ENCODE measurements at regions not wholly inside any gene's neighbourhood (a gene's known extent, or its start where the extent isn't known, plus 50 kb on each side); places are given as distances from the start of the nearest gene placed in this dataset.

DNA sequence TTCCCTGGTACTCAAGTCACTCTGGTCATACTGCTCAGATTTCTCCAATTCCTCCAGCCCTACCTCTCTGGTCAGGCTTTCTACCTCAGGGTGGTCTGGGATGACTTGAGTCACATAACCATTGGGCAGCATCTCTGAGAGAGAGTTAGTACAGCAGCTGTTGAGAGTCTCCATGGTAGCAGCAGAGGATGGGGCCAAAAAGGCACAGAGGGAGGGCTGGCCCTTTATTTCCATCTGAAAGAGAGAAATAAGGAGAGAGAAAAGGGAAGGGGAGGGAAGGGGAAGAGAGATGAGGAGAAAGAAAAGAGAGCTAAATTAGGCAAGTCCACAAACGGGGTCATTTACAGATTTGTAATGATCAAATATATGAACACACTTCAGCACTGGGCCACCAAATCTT is 149.1 kb upstream of the ARHGEF9 start:
- no peak overlapping the region for H3K4me3 ChIP-seq (ENCODE audit: low read length)
- no peaks in the 10 kb centered on the region for H3K27me3 ChIP-seq (ENCODE audit: control insufficient read depth, insufficient read depth, low read length)
- no peak overlapping the region for H3K27ac ChIP-seq (ENCODE audit: low read length)
- WGBS (ENCODE audit: insufficient coverage), result no CpG with 5 or more reads among the region's 1 CpG
- no peak for DNase-seq
- H3K36me3 ChIP-seq (ENCODE audit: control insufficient read depth, insufficient read depth, low read length), result no peaks in the 10 kb centered on the region
- peaks cover 2% of the 10 kb centered on the region for H3K9me3 ChIP-seq (replicated peaks; ENCODE audit: control insufficient read depth, low read depth, low read length)
- H3K4me1 ChIP-seq (ENCODE audit: control insufficient read depth, insufficient read depth, low read length), result no peaks in the 10 kb centered on the region

DNA sequence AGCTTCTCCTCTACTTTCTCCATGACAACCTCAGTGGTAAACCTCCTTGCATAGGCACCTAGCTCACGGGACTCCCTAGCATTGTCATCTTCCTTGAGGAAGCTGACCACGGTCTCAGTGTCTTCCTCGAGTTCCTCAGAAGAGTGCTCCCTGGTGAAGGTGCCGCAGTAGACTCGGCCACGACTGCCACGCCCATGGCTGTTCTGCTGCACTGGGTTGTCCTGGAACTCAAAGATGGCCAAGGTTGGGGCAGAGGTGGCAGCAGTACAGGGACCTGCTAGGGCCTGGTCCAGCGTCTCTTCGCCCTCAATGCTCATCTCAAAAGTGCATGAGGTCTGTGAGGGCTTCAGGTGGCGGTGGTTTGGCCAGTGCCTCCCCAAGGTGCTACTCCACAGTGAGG is 147.9 kb upstream of the ARHGEF9 start:
- Histone ChIP-seq H3K9me3 (replicated peaks; ENCODE audit: control insufficient read depth, low read depth, low read length) (peaks cover 2% of the 10 kb centered on the region), H3K4me1 (ENCODE audit: control insufficient read depth, insufficient read depth, low read length) (no peaks in the 10 kb centered on the region), H3K27ac (ENCODE audit: low read length) (no peak overlapping the region), H3K36me3 (ENCODE audit: control insufficient read depth, insufficient read depth, low read length) (no peaks in the 10 kb centered on the region), H3K27me3 (ENCODE audit: control insufficient read depth, insufficient read depth, low read length) (no peaks in the 10 kb centered on the region), H3K4me3 (ENCODE audit: low read length) (no peak overlapping the region)
- DNase-seq, result no peak
- WGBS (ENCODE audit: insufficient coverage), result 83% methylated on average over 10 of the region's 10 CpGs

DNA sequence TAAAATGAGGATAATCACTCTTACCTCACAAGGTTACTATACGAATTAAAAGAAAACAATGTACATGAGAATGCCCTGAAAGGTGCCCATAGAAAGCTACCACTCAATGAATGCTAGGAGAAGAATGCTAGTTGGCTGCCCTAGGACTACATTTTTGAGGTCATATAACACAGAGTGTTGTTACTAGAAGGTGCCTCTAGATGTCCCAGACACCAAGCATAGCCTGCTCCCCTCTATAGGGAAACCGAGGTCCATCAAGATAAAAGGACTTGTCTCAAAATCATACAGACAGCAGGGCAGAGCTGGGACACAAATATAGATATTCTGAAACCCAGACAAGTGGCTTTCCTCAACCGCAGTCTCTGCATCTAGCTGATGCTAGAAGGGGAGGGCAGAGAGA is 147.0 kb upstream of the ARHGEF9 start:
- H3K4me1 ChIP-seq (ENCODE audit: control insufficient read depth, insufficient read depth, low read length), result no peaks in the 10 kb centered on the region
- DNase-seq, result no peak
- H3K27ac ChIP-seq (ENCODE audit: low read length), result no peak overlapping the region
- no peak overlapping the region for H3K4me3 ChIP-seq (ENCODE audit: low read length)
- H3K27me3 ChIP-seq (ENCODE audit: control insufficient read depth, insufficient read depth, low read length), result no peaks in the 10 kb centered on the region
- no peaks in the 10 kb centered on the region for H3K36me3 ChIP-seq (ENCODE audit: control insufficient read depth, insufficient read depth, low read length)
- WGBS (ENCODE audit: insufficient coverage), result no CpG with 5 or more reads among the region's 3 CpGs
- H3K9me3 ChIP-seq (replicated peaks; ENCODE audit: control insufficient read depth, low read depth, low read length), result peaks cover 2% of the 10 kb centered on the region

DNA sequence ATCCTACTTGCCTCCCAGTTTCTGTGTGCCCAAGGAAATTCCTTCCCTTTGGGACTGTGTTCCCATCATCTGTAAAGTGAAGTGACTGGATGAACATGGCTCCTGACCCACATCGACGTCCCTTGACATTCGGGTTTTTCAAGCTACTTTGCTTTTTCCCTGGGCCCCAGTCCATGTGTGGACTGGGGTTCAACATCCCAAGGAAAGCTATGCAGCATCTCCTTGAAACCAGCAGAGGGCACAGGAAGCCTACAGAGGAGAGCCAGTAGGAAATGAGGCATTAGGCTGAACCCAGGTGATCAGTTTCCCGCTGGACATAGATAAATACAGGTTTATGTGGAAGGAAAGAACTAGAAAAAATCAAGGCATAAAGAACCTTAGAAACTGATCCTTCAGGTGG is 145.1 kb upstream of the ARHGEF9 start:
- DNase-seq, result peak; percentile 6
- Histone ChIP-seq H3K4me3 (ENCODE audit: low read length) (no peak overlapping the region), H3K27ac (ENCODE audit: low read length) (no peak overlapping the region), H3K4me1 (ENCODE audit: control insufficient read depth, insufficient read depth, low read length) (no peaks in the 10 kb centered on the region), H3K9me3 (replicated peaks; ENCODE audit: control insufficient read depth, low read depth, low read length) (peaks cover 2% of the 10 kb centered on the region), H3K27me3 (ENCODE audit: control insufficient read depth, insufficient read depth, low read length) (no peaks in the 10 kb centered on the region), H3K36me3 (ENCODE audit: control insufficient read depth, insufficient read depth, low read length) (no peaks in the 10 kb centered on the region)
- 46% methylated on average over 4 of the region's 4 CpGs for WGBS (ENCODE audit: insufficient coverage)

DNA sequence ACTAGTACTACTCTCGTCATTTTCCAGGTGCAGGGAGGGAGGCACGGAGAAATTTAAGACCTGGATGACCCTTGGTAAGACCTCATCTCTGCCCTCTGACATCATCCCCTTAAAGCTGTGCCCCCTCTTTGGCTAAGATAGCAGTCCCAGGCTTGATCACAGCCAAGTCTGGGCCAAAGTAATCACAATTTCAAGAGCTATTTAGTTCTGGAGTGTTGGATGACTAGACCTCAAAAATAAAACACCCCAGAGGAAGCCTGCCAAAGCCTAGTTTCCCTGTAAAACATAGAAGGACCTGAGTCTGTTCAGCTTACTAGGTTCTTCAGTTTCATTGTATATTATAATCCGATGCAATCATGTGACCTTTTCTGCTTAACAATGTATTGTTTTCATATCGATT is 144.6 kb upstream of the ARHGEF9 start:
- no peaks in the 10 kb centered on the region for H3K27me3 ChIP-seq (ENCODE audit: control insufficient read depth, insufficient read depth, low read length)
- peaks cover 2% of the 10 kb centered on the region for H3K9me3 ChIP-seq (replicated peaks; ENCODE audit: control insufficient read depth, low read depth, low read length)
- H3K4me1 ChIP-seq (ENCODE audit: control insufficient read depth, insufficient read depth, low read length), result no peaks in the 10 kb centered on the region
- no peak for DNase-seq
- H3K4me3 ChIP-seq (ENCODE audit: low read length), result no peak overlapping the region
- WGBS (ENCODE audit: insufficient coverage), result no CpG with 5 or more reads among the region's 4 CpGs
- H3K27ac ChIP-seq (ENCODE audit: low read length), result no peak overlapping the region
- no peaks in the 10 kb centered on the region for H3K36me3 ChIP-seq (ENCODE audit: control insufficient read depth, insufficient read depth, low read length)

DNA sequence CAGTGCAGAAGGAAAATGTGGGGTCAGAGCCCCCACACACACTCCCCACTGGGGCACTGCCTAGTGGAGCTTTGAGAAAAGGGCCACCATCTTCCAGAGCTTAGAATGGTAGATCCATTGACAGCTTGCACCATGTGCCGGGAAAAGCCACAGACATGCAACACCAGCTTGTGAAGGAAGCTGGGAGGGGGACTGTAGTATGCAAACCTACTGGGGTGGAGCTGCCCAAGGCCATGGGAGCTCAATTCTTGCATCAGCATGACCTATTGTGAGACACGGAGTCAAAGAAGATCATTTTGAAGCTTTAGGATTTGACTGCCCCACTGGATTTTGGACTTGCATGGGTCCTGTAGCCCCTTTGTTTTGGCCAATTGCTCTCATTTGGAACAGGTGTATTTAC is 142.8 kb upstream of the ARHGEF9 start:
- 96% methylated on average over 2 of the region's 2 CpGs for WGBS (ENCODE audit: insufficient coverage)
- no peak for DNase-seq
- H3K27me3 ChIP-seq (ENCODE audit: control insufficient read depth, insufficient read depth, low read length), result no peaks in the 10 kb centered on the region
- H3K4me3 ChIP-seq (ENCODE audit: low read length), result no peak overlapping the region
- H3K27ac ChIP-seq (ENCODE audit: low read length), result no peak overlapping the region
- no peaks in the 10 kb centered on the region for H3K4me1 ChIP-seq (ENCODE audit: control insufficient read depth, insufficient read depth, low read length)
- peaks cover 4% of the 10 kb centered on the region for H3K9me3 ChIP-seq (replicated peaks; ENCODE audit: control insufficient read depth, low read depth, low read length)
- H3K36me3 ChIP-seq (ENCODE audit: control insufficient read depth, insufficient read depth, low read length), result no peaks in the 10 kb centered on the region

DNA sequence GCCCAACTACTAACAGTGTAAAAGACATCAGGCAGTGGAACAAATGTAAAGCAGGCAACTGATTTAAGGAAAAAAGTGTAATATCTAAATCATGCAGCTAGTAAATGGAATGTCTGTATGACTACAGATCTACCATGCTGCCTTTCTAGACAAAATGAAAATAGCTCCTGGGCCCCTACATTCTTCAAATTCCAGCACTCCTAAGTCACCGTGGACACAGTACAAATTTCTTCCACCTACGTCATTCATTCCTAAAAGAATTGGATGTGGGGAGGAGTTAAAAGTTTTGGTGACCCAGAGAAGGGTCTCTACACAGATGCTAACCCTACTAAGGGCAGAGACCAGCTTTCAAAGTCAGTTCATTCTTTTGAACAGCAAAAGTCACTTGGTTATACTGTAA is 137.2 kb upstream of the ARHGEF9 start:
- no CpG with 5 or more reads among the region's 2 CpGs for WGBS (ENCODE audit: insufficient coverage)
- H3K4me1 ChIP-seq (ENCODE audit: control insufficient read depth, insufficient read depth, low read length), result no peaks in the 10 kb centered on the region

DNA sequence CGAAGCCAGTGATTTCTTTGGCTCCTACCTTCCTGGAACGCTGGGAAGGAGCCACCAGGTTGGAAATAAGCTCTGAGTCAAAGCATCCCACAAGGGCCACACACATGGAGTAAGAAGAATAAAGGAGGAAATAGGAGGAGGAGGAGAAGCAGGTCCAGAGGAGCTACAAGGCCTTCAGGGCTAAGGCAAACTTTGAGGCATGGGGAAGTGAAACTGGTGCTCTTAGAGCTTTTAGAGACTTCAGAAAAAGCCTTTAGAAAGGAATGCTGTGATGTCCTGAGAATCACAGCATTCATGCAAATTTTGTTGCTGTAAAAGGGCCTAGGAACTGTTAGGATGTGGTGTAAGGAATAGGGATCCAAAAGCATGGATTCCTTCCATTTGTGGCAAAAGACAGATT is 135.9 kb upstream of the ARHGEF9 start:
- Histone ChIP-seq H3K27ac (ENCODE audit: low read length) (no peak overlapping the region), H3K4me1 (ENCODE audit: control insufficient read depth, insufficient read depth, low read length) (no peaks in the 10 kb centered on the region), H3K9me3 (replicated peaks; ENCODE audit: control insufficient read depth, low read depth, low read length) (peaks cover 11% of the 10 kb centered on the region), H3K36me3 (ENCODE audit: control insufficient read depth, insufficient read depth, low read length) (no peaks in the 10 kb centered on the region), H3K27me3 (ENCODE audit: control insufficient read depth, insufficient read depth, low read length) (no peaks in the 10 kb centered on the region), H3K4me3 (ENCODE audit: low read length) (no peak overlapping the region)
- DNase-seq, result peak; percentile 7
- WGBS (ENCODE audit: insufficient coverage), result 20% methylated on average over 1 of the region's 2 CpGs

More for the DNA sequence above, 137.2 kb upstream of the ARHGEF9 start:
- no peaks in the 10 kb centered on the region for H3K27me3 ChIP-seq (ENCODE audit: control insufficient read depth, insufficient read depth, low read length)
- no peak for DNase-seq
- no peak overlapping the region for H3K4me3 ChIP-seq (ENCODE audit: low read length)
- no peaks in the 10 kb centered on the region for H3K36me3 ChIP-seq (ENCODE audit: control insufficient read depth, insufficient read depth, low read length)
- H3K27ac ChIP-seq (ENCODE audit: low read length), result no peak overlapping the region
- H3K9me3 ChIP-seq (replicated peaks; ENCODE audit: control insufficient read depth, low read depth, low read length), result peaks cover 8% of the 10 kb centered on the region

DNA sequence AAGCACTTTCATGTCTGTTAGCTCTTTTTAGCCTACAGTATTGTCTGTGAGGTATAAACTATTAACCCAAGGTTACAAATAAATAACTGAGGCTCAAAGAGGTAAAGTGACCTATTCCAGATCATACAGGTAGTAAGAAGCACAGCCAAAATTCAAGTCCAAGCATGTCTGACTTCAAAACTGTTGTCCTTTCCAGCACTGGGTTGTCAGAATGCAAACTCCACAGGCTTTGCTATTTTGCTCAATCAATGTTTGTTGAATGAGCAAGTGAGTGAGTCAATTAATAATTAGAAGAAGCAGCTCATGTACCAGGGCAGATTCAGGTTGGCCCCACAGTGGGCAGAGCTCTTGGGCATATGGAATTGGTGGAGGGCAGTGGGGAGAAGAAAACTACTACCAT is 134.1 kb upstream of the ARHGEF9 start:
- peaks cover 17% of the 10 kb centered on the region for H3K9me3 ChIP-seq (replicated peaks; ENCODE audit: control insufficient read depth, low read depth, low read length)
- H3K27ac ChIP-seq (ENCODE audit: low read length), result no peak overlapping the region
- no peak for DNase-seq
- H3K4me1 ChIP-seq (ENCODE audit: control insufficient read depth, insufficient read depth, low read length), result no peaks in the 10 kb centered on the region
- H3K36me3 ChIP-seq (ENCODE audit: control insufficient read depth, insufficient read depth, low read length), result no peaks in the 10 kb centered on the region
- H3K4me3 ChIP-seq (ENCODE audit: low read length), result no peak overlapping the region
- no peaks in the 10 kb centered on the region for H3K27me3 ChIP-seq (ENCODE audit: control insufficient read depth, insufficient read depth, low read length)

DNA sequence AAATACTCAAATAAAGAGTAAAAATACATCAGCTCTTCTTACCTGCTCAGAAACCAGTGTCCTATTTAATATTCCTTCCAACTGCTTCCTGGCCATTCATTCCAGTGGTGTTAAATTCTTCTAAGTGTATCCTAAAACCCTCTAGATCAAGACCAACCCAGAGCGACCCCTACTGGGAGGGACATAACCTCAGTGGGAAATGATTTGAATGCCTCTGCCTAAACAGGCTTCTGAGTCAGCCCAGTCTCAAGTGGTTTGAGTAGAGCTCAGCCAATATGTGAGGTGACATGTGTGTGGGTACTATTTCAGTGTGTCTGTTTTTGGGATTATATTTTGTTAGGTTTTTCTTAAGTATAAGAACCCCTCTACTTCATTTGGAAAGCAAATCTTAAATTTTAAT is 133.6 kb upstream of the ARHGEF9 start:
- H3K27ac ChIP-seq (ENCODE audit: low read length), result no peak overlapping the region
- no peak overlapping the region for H3K4me3 ChIP-seq (ENCODE audit: low read length)
- no peak for DNase-seq
- H3K9me3 ChIP-seq (replicated peaks; ENCODE audit: control insufficient read depth, low read depth, low read length), result peaks cover 21% of the 10 kb centered on the region
- H3K4me1 ChIP-seq (ENCODE audit: control insufficient read depth, insufficient read depth, low read length), result no peaks in the 10 kb centered on the region
- no peaks in the 10 kb centered on the region for H3K27me3 ChIP-seq (ENCODE audit: control insufficient read depth, insufficient read depth, low read length)
- WGBS (ENCODE audit: insufficient coverage), result no CpG with 5 or more reads among the region's 1 CpG
- no peaks in the 10 kb centered on the region for H3K36me3 ChIP-seq (ENCODE audit: control insufficient read depth, insufficient read depth, low read length)

DNA sequence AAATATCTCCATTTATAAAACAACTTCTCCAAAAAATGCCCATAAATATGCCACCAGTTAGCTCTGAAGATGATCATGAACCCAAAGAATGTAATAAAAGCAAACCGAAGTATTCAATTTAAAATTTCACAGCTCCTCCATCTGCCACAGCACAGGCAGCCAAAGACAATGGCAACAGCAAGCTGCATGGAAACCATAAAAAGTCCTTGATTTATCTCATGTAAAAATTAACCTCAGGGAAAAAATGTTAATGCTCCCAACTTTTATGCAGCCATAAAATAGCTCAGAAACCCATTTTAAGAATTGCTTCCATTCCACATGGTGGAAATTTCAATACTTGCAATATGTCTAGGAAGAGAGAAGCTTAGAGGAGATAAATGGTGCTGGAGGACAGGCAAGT is 132.3 kb upstream of the ARHGEF9 start:
- Histone ChIP-seq H3K4me1 (ENCODE audit: control insufficient read depth, insufficient read depth, low read length) (no peaks in the 10 kb centered on the region), H3K36me3 (ENCODE audit: control insufficient read depth, insufficient read depth, low read length) (no peaks in the 10 kb centered on the region), H3K4me3 (ENCODE audit: low read length) (no peak overlapping the region), H3K9me3 (replicated peaks; ENCODE audit: control insufficient read depth, low read depth, low read length) (peaks cover 20% of the 10 kb centered on the region), H3K27me3 (ENCODE audit: control insufficient read depth, insufficient read depth, low read length) (no peaks in the 10 kb centered on the region), H3K27ac (ENCODE audit: low read length) (no peak overlapping the region)
- WGBS (ENCODE audit: insufficient coverage), result no CpG with 5 or more reads among the region's 1 CpG
- DNase-seq, result no peak
